ENCODE measurements at regions not wholly inside any gene's neighbourhood (a gene's known extent, or its start where the extent isn't known, plus 50 kb on each side); places are given as distances from the start of the nearest gene placed in this dataset.
"Not testable (repeated sequence)": the region's sequence is repeated elsewhere in the genome, so short reads cannot be mapped to it uniquely, and the experiment has no call there.

DNA sequence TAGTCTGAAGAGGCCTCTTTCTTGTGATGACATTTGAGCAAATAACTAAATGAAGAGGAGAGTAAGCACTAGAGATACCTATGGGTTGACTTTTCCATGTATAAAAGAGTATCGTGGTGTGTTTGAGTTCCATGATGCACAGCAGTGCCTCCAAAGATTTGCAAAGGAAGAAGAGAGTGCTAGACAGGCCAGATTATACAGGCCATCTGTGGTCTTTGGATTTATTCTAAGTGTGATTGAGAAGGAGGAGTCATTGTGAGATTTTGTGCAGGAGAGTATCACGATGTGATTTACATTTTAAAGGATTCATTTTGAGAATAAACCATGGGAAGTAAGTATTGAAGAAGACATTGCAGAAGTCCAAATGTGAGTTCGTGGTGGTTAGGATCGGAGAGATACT lies 695.9 kb upstream of the FAM98A start:
- DNase-seq (ENCODE audit: low read depth in 2 of 3, low spot score in 2 of 3): no peak

DNA sequence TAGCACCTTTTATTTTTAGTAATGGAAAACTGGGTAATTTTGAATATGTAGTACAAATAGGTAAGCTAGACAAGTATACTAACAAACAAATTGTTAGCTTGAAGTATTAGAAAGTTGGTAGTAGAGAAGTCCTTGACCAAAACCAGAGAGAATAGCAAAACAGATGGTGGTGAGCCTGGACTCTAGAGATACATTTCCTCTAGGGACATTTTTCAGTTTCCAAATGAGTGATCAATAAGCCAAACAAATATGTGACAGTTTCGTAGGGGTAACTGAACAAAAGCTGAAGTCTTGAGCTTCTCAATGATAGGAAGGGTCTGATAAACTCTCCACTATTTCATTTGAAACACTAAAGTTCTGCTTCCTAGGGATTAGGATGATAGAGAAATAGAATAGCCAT lies 692.0 kb upstream of the FAM98A start:
- no peak for DNase-seq (ENCODE audit: low read depth in 2 of 3, low spot score in 2 of 3)

DNA sequence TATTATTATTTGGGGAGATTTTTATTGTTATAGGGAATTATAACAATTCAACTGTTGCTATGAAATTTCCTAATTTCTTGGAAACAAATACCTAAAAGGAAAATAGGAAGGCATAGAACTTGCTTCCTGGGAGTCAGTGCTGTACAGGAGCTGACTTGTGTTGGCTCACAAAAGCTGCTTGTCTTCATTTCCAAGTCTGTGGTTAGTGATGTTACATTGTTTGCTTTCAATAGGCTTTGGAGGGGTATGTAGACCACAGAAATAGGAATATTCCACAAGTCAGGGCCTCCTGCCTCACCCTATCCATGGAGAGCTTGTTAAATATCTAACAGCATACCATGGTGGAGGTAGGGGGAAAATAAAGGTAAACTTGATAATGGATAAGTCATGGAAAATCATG lies 688.9 kb upstream of the FAM98A start:
- DNase-seq (ENCODE audit: low read depth in 2 of 3, low spot score in 2 of 3): no peak

DNA sequence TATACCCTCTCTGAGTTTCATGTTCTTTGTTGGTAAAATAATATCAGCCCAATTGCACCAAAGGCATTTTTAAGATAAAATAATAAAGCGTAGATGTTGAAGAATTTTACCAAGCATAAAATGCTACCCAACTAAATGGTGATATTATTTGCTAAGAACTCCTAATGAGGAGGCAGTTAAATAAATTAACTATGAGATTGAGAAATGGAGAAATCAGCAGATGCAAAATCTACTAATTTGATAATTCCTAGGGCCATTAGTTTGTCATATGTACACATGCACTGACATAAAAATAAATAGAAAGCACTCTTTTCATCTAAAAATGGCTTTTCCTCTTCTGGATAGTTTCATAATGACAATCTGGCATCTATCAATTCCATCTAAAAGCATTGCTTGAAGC lies 681.5 kb upstream of the FAM98A start:
- no peak for DNase-seq (ENCODE audit: low read depth in 2 of 3, low spot score in 2 of 3)

DNA sequence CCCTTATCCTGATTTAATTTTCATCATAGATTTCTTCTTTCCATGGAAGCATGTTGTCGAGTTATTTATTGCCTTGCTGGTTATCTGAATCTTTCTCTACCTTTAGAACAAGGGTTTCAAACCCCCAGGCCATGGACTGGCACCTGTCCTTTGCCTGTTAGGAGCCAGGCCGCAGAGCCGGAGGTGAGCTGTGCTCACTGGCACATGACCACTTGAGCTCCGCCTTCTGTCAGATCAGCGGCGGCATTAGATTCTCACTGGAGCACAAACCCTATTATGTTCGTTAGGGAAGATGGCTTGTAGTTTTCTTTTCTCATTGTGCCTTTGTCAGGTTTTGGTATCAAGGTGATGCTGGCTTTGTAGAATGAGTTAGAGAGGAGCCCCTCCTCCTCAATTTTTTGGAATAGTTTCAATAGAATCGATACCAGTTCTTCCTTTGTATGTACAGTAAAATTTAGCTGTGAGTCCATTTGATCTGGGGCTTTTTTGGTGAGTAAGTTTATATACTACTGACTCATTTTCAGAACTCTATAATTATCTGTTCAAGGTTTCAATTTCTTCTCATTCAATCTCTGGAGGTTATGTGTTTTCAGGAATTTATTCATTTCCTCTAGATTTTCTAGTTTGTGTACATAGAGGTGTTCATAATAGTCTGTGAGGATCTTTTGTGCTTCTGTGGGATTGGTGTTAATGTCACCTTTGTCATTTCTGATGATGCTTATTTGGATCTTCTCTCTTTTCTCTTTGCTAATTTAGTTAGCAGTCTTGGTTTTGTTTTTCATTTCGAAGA lies 668.0 kb upstream of the FAM98A start:
- no peak for DNase-seq (ENCODE audit: low read depth in 2 of 3, low spot score in 2 of 3)

DNA sequence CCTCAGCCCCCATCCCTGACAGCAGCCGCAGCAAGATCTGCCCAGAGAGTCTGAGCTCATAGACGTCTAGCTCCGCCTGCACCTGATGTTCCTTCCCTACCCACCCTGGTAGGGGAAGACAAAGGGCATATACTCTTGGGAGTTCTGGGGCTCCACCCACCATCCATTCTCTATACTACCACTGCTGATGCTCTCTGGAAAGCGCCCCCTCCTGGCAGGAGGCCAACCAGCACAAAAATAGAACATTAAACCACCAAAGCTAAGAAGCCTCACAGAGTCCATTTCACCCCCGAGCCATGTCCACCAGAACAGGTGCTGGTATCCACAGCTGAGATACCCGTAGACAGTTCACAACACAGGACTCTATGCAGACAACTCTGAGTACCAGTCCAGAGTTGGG lies 662.6 kb upstream of the FAM98A start:
- DNase-seq (ENCODE audit: low read depth in 2 of 3, low spot score in 2 of 3): no peak

DNA sequence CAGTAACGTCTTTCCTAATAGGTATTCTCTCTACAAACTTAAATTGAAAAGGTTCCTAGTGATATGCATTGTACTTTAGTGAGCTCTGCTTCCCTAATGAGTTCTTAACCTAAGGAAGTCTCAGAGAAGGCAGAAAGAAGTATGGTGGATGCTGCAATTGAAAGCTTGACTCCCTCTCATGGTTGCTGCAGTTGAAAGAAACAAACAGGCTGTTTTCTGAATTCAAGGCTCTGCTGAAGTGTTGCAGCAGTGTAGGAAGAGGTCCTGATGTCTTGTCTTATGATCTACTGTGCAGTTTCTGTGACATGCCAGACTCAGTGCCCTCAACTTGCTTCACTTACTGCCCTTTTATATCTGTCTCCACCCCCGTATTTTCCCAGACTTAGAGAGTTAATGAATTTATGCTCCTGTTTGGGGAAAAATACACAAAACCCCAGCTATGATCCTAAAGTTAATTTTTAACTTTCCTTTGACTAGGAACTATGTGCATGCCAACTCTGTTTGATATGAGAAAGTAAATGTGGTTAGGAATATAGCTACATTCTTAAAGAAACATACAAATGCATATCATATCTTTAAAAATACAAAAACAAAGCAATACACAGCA lies 655.3 kb upstream of the FAM98A start:
- no peak for DNase-seq (ENCODE audit: low read depth in 2 of 3, low spot score in 2 of 3)

DNA sequence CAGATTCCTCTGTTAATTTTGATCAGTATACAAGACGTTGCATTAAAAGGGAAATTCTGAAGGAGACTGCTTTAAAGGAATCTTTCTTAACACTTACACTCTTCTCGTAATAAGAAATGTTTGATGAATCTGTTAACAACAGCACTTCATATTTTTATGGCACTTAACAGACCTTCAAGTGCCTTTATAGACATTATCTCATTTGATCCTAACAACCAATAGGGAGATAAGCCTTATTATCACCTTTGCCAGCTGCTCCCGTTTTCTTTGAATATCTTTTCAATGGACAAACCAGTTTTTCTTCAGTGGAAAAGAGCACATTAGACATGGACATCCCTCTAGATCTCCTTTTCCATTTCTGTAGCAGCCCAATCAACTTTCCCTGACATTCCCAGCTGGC lies 653.0 kb upstream of the FAM98A start:
- no peak for DNase-seq (ENCODE audit: low read depth in 2 of 3, low spot score in 2 of 3)

DNA sequence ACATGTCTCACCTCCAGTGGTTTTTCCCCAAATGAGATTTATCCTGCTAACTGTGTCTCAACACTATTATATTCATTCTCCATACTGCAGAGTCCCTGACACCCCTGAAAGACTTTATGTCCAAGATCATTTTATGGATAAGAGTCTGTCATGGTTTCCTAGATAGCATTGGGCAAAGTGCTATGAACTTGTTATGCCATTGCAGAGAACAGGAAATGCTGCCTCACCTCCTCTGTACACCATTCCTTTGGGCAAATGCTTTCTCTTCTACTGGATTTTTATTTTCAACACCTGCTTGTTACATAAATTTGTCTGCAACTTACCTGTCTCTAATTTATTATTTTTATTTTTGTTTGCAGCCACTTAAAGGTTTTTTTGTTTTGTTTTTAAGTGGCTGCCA lies 652.5 kb upstream of the FAM98A start:
- no peak for DNase-seq (ENCODE audit: low read depth in 2 of 3, low spot score in 2 of 3)

DNA sequence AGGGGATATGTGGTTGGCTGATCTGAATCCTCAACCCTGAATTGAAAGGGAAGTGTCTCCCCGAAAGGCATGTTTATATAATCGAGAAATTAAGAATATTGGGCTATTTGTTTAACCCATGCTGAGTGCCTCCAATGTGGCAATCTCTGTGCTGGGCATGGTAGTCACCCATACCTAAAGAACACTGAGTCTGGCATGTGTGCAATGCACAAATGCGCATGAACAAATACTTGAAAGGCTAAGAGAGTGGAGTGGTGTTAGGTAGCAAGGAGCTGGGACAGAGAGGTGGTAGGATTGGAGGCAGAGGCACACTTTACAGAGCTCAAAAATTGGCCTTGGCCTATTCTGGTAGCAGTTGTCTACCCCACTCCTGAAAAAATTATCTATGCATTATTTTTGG lies 645.1 kb upstream of the FAM98A start:
- DNase-seq (ENCODE audit: low read depth in 2 of 3, low spot score in 2 of 3): no peak

DNA sequence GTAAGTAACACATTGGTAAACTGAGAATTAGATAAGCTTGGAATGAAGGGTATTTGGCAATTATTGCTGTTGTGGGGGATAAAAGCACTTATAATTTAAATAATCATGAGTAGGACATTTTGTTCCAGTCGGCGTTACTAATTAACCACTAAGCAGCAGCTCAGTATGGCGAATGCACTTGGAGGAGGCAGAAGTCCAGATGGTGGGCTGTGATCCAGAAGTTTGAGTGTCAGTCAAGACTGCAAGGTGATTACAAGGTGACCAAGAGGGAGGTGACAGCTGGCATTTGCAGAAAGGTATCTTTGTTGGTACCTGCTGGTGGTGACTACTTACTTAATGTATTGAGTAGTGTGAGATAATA lies 643.6 kb upstream of the FAM98A start:
- DNase-seq (ENCODE audit: low read depth in 2 of 3, low spot score in 2 of 3): no peak

DNA sequence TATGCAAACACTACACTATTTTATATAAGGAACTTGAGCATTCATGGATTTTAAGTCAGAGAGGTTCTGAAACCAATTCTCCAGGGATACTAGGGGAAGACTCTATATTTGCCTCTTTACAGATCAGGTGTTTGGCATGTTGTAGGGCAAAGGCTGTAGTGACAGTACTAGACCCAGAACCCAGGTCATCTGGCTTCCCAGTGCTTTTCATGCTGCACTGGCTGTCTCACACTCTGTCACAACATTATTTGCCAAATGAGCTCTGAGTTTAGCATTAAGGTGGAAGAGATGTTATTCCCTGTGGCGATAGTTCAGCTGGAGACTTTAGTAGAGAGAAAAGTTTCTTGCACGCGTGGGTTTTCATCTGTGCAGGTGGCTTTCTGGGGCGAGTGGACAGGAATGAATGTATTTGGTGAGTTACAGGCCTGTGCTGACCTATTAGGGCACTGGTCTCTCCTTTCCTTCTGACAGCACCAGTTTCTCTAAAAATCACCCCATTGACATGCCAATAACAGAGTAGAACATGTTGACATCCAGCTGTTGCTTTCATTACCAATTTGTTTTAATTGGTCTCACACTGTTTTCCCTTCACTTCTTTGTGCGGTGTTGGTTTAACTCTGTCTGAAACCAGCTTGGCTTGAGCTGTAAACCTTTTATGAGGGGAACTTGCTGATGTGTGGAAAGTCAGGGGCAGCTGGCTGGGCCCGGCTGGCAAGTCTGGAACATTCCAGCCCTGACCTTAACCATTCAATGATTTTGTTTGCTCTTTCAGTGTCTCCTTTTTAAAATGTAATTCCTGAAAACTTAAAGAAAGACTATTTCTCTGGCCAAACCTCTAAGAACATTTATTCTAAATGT lies 643.0 kb upstream of the FAM98A start:
- no peak for DNase-seq (ENCODE audit: low read depth in 2 of 3, low spot score in 2 of 3)

DNA sequence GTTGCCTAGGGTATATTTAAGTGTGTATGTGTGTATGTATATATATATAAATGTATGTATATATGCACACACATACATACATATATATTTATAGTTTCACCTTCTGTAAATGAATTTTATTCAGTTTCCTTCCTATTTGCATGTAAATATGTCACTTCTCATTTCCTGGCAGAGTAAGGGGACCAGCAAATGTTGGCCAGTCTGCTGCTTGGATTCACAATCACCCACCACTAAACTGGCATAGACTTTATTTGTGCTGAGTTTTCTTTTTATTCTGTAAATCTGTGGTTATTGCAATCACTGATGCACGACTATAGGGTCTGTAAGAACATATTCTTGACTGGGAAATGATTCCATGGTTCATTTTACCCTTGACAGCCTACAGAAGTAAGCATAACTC lies 640.4 kb upstream of the FAM98A start:
- no peak for DNase-seq (ENCODE audit: low read depth in 2 of 3, low spot score in 2 of 3)

DNA sequence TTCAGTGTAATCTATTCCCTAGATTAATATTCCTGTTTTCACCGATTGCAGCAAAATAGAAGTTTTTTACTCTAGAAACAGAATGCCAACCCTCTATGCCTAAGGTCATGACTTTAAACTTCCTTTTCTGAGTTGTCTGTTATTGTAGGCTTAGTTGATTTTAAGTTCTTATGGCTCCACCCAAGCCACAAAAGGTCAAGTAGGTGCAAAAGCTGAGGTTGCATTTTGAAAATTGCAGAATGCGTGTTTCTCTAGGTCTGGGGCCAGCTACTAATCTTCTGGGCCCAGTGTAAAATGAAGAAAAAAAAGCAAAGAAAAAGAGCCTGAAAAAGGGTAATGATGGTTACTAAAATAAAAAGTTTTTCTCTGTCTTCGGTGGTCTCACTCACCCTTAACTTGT lies 635.7 kb upstream of the FAM98A start:
- no peak for DNase-seq (ENCODE audit: low read depth in 2 of 3, low spot score in 2 of 3)

DNA sequence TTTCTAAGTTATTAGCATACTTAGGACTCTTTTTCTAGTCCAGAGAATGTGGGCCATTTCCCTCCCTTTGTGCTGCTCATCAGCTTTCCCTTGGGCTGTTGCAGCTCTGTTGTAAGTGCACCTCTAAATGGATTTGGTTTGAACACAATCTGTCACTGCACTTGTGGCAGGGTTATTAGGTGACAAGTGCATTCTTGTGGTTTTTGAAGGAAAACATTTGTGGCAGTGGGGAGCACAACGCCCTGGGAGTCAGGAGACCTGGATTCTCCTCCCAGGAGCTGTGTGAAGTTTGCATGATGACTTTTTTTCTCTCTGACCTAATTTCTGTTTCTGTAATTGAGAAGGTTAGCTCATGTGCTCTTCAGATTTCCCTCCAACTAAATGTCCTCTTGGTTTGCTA lies 630.9 kb upstream of the FAM98A start:
- no peak for DNase-seq (ENCODE audit: low read depth in 2 of 3, low spot score in 2 of 3)

DNA sequence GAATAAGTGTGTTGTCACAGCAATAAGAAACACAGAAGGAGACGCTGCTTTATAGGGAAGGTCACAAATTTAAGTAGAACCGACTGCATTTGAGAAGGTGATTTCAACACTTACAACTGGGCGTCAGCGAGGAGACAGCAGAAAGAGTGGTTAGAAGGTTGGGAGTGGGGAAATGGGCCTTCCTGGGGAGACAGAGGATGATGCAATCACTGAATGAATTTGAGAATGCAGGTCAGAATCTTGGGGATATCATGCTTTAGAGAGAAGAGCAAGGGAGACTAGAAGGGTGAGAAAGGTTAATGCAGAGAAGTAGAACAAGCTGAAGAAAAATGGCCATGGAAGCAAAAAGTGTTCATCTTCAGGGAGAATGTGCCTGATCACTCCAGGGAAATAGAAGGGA lies 616.1 kb upstream of the FAM98A start:
- DNase-seq (ENCODE audit: low read depth in 2 of 3, low spot score in 2 of 3): no peak

DNA sequence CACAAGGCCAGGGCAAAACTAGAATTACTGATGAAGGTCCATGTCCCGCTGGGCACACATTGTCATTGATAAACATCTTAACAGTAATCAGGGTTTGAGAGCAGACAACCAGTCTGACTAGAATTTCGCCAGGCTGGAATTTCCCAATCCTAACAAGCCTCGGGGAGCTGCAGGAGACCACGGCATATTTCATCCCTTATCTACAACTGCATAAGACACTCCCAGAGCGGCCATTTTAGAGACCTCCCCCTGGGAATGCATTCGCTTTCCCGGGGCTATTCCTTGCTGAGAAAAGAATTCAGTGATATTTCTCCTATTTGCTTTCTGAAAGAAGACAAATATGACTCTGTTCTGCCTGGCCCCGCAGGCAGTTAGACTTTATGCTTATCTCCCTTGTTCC lies 611.3 kb upstream of the FAM98A start:
- DNase-seq (ENCODE audit: low read depth in 2 of 3, low spot score in 2 of 3): not testable (repeated sequence)

DNA sequence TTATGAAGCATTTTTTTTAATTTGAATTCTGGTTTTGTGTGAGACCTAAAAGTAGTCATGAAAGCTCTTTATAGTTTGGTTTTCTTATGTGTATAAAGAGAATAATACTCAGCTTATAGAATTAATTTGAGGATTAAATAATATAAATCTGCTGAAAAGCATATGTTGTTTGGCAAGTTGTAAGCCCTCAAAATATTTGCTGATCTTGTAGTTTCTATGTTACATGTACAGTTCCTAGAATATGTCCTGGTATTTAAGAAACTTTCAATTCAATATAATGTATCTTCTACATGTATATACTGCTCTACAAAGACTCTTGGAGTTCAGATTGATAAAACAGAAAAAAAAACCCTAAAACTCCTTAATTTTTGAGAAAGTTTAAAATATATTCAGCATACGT lies 605.5 kb upstream of the FAM98A start:
- no peak for DNase-seq (ENCODE audit: low read depth in 2 of 3, low spot score in 2 of 3)

DNA sequence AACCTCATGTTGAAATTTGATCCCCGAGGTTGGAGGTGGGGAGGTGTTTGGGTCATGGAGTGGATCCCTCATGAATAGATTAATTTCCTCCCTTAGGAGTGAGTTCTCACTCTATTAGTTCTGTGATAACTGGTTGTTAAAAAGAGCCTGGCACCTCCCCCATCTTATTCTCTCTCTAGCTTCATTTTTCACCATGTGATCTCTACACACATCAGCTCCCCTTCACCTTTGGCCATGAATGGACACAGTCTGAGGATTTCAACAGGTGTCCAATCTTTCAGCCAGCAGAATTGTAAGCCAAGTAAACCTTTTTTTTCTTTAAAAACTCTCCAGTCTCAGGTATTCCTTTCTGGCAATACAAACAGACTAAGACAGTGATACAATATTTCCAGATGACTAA lies 602.0 kb upstream of the FAM98A start:
- DNase-seq (ENCODE audit: low read depth in 2 of 3, low spot score in 2 of 3): no peak

DNA sequence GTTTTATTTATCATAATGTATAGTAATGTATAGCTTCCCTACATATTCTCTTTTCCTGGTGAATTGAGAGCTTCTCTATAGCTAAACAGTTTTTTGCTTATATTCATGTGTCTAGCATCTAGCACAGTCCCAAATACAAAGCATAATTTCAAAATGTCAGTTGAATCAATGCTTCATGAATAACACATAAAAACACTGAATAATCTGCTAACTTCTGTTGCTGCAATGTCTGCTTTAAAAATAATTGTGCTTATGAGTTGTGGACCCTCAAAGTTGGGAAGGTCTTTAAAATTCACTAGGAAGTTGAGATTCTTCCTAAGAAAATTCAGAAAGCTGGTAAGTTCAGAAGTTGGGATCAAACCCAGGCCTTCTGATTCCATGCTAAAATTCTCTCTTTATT lies 600.9 kb upstream of the FAM98A start:
- no peak for DNase-seq (ENCODE audit: low read depth in 2 of 3, low spot score in 2 of 3)

DNA sequence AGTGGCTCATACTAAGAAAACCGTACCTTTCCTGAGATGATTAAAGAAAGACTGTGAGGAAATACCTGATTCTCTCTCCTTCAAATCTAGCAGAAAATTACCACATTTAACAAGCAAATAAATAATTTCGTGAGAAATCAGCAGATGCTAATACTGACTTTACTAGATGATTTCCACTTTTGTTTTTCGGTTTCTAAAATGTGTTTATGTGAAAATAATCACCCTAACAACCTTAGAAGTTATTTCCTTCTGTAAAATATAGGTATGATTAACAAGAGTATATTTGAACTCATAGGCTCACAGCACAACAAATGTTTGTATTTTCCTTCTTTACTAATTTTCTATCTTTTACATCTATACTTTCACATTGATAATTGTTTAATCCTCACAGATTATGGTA lies 594.1 kb upstream of the FAM98A start:
- no peak for DNase-seq (ENCODE audit: low read depth in 2 of 3, low spot score in 2 of 3)
